ENCODE measurements at regions not wholly inside any gene's neighbourhood (a gene's known extent, or its start where the extent isn't known, plus 50 kb on each side); places are given as distances from the start of the nearest gene placed in this dataset.

- ATAC-seq (no peak), DNase-seq (no peak)
- Histone ChIP-seq H3K36me3 (no peaks in the 10 kb centered on the region), H3K9me3 (no peaks in the 10 kb centered on the region), H3K27me3 (no peaks in the 10 kb centered on the region), H3K27ac (no peak overlapping the region), H3K4me1 (peaks cover 7 to 13% of the 10 kb centered on the region in 2 donors), H3K4me3 (no peak overlapping the region)
- intact Hi-C loops (cut with DNase I; ENCODE audit: low total_unique reads): no loop called here
- in situ Hi-C loops (cut with MboI; ENCODE audit: low sequenced_read_pairs in 4 of 4): no loop called here
- no peak for TF ChIP-seq POLR2A (IDR thresholded peaks at IDR 0.05)
- TF ChIP-seq CTCF (IDR thresholded peaks at IDR 0.05 in 4 of 5, conservative IDR thresholded peaks at IDR 0.05 in 1 of 5): no peak
Measured at GRCh38 chr3:156610154-156610553, 55.2 kb upstream of the SSR3 start.

- DNase-seq (no peak), ATAC-seq (no peak)
- Histone ChIP-seq H3K27me3 (no peaks in the 10 kb centered on the region), H3K9me3 (no peaks in the 10 kb centered on the region), H3K36me3 (no peaks in the 10 kb centered on the region), H3K27ac (no peak overlapping the region), H3K4me3 (no peak overlapping the region), H3K4me1 (peaks cover 9 to 13% of the 10 kb centered on the region in 2 donors)
- no peak for TF ChIP-seq CTCF (IDR thresholded peaks at IDR 0.05 in 4 of 5, conservative IDR thresholded peaks at IDR 0.05 in 1 of 5)
- no peak for TF ChIP-seq POLR2A (IDR thresholded peaks at IDR 0.05)
- intact Hi-C loops (cut with DNase I; ENCODE audit: low total_unique reads) (no loop called here), in situ Hi-C loops (cut with MboI; ENCODE audit: low sequenced_read_pairs in 4 of 4) (no loop called here)
Measured at GRCh38 chr3:156609546-156609945, 54.6 kb upstream of the SSR3 start.

GRCh38 chr3:156608601-156609514 lies 53.9 kb upstream of the SSR3 start:
- H3K27ac ChIP-seq: no peak overlapping the region
- ATAC-seq (no peak), DNase-seq (no peak)
- no peaks in the 10 kb centered on the region for H3K36me3 ChIP-seq
- TF ChIP-seq CTCF (IDR thresholded peaks at IDR 0.05 in 4 of 5, conservative IDR thresholded peaks at IDR 0.05 in 1 of 5): no peak
- TF ChIP-seq POLR2A (IDR thresholded peaks at IDR 0.05): no peak
- in situ Hi-C loops (cut with MboI; ENCODE audit: low sequenced_read_pairs in 4 of 4) (no loop called here), intact Hi-C loops (cut with DNase I; ENCODE audit: low total_unique reads) (no loop called here)
- no peak overlapping the region for H3K4me3 ChIP-seq
- H3K9me3 ChIP-seq: no peaks in the 10 kb centered on the region
- H3K27me3 ChIP-seq: no peaks in the 10 kb centered on the region
- peaks cover 9 to 13% of the 10 kb centered on the region in 2 donors for H3K4me1 ChIP-seq

- Histone ChIP-seq H3K9me3 (no peaks in the 10 kb centered on the region), H3K4me3 (peak overlapping the region in 2 of 4 donors; percentile 59 to 70), H3K27ac (no peak overlapping the region), H3K4me1 (peaks cover 13 to 14% of the 10 kb centered on the region in 2 donors), H3K27me3 (no peaks in the 10 kb centered on the region), H3K36me3 (no peaks in the 10 kb centered on the region)
- ATAC-seq (no peak), DNase-seq (no peak)
- in situ Hi-C loops (cut with MboI; ENCODE audit: low sequenced_read_pairs in 4 of 4) (no loop called here), intact Hi-C loops (cut with DNase I; ENCODE audit: low total_unique reads) (no loop called here)
- no peak for TF ChIP-seq CTCF (IDR thresholded peaks at IDR 0.05 in 4 of 5, conservative IDR thresholded peaks at IDR 0.05 in 1 of 5)
- TF ChIP-seq POLR2A (IDR thresholded peaks at IDR 0.05): no peak
Measured at GRCh38 chr3:156606729-156607128, 51.8 kb upstream of the SSR3 start.

Measured in gastrocnemius medialis (tissue), 4 donors.